Calu3 (cell line): ENCODE measurements at regions not wholly inside any gene's neighbourhood (a gene's known extent, or its start where the extent isn't known, plus 50 kb on each side); places are given as distances from the start of the nearest gene placed in this dataset.

ENCODE experiments used
- BruUV-seq: library from RNA; stranded (reverse); fragments of 400-500 nt; replicated peaks from 2 replicates; lab custom pipeline; 2021; lab: Mats Ljungman, UMichigan
- CTCF ChIA-PET: fragments of 300-600 bp; sonication (Branson Sonifier 250); formaldehyde crosslinking; loops from one replicate; lab custom pipeline; 2022; ENCODE audit warnings: antibody characterized with exemption; lab: Charles Lee
- DNase-seq: peaks from one replicate; pipeline ENCODE4 v3.0.0; 2022
- H3K27ac Mint-ChIP-seq: one replicate; pipeline ENCODE4 v1.8.0; 2022; ENCODE audit warnings: mixed read lengths; ENCODE audit not compliant: unreplicated experiment
- H3K27me3 Mint-ChIP-seq: one replicate; pipeline ENCODE4 v1.8.0; 2022; ENCODE audit warnings: mixed read lengths; ENCODE audit not compliant: unreplicated experiment
- H3K36me3 Mint-ChIP-seq: one replicate; pipeline ENCODE4 v1.8.0; 2022; ENCODE audit warnings: mild to moderate bottlenecking, moderate library complexity, mixed read lengths; ENCODE audit not compliant: insufficient read depth, unreplicated experiment
- H3K4me1 Mint-ChIP-seq: one replicate; pipeline ENCODE4 v1.8.0; 2022; ENCODE audit warnings: mild to moderate bottlenecking, low read depth, mixed read lengths; ENCODE audit not compliant: unreplicated experiment
- H3K4me3 Mint-ChIP-seq: one replicate; pipeline ENCODE4 v1.8.0; 2022; ENCODE audit warnings: mild to moderate bottlenecking, low read depth, moderate library complexity, mixed read lengths; ENCODE audit not compliant: unreplicated experiment
- H3K9me3 Mint-ChIP-seq: one replicate; pipeline ENCODE4 v1.8.0; 2022; ENCODE audit warnings: low read depth, mixed read lengths; ENCODE audit not compliant: unreplicated experiment
- CTCF ChIP-seq: fragments of 200-600 bp; IDR thresholded peaks from one replicate; pipeline ENCODE4 v1.8.0; 2022; ENCODE audit warnings: antibody characterized with exemption; ENCODE audit not compliant: unreplicated experiment
- intact Hi-C: fragments of 100-400 bp; cut with micrococcal nuclease; formaldehyde crosslinking; loops from one replicate; pipeline ENCODE4 v1.10.0; 2022; ENCODE audit not compliant: unreplicated experiment

DNA sequence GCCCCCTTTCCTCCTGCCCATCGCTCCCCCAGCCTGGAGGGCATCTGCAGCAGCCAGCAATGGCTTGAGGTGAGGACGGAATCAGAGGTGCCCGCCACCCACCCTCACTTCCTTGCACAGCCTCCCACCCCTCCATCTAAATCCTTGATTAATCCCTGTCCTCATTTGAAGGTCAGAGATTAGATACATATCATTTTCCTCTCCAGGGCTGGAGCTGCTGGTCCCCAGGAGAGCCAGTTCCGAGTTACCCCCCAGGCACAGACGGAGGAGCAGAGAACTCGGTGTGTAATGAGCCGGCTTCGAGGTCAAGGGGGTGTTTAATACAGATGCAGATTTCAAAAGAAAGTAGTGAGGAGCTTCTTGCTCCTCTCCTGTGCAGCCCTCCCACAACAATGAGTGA is 542.1 kb downstream of the MN1 start:
- Mint-ChIP-seq H3K4me3 (no peak overlapping the region), H3K4me1 (peaks cover 9% of the 10 kb centered on the region), H3K27ac (no peak overlapping the region), H3K27me3 (peaks cover 23% of the 10 kb centered on the region), H3K9me3 (peaks cover 7% of the 10 kb centered on the region), H3K36me3 (no peaks in the 10 kb centered on the region)
- DNase-seq = no peak
- no TSS peak for BruUV-seq
- intact Hi-C loops = no loop called here
- no peak for TF ChIP-seq CTCF
- CTCF ChIA-PET = no interaction called here

DNA sequence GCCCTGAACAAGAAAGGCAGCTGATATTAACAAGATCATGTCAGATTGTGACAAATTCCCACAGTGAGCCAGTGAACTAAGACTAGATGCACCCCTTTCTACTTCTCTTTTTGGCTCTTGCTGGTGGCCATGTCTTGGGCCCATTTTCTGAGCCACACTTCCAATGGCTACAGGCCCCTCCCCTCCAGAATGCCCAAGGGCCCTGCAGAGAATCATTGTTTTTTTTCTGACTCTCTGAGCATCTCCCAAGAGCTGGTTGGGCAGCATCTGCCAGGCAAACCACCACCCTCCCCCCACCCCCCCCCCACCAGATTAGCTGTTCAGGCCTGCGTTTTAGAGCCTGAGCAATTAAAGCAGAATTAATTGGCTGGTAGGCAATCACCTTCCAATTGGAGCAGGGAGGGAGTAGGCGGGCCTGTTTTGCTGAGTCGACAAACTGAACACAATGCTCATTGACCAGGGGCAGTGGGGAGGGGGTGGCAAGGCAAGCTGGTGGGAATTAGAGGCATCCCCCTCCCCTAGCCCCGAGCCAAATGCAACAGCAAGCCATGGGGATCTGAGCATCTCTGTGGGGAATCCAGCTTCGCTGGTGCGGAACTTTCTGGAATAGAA is 541.4 kb downstream of the MN1 start:
- H3K27ac Mint-ChIP-seq = no peak overlapping the region
- no peaks in the 10 kb centered on the region for H3K36me3 Mint-ChIP-seq
- H3K9me3 Mint-ChIP-seq = peaks cover 7% of the 10 kb centered on the region
- peaks cover 9% of the 10 kb centered on the region for H3K4me1 Mint-ChIP-seq
- BruUV-seq = no TSS peak
- DNase-seq = no peak
- H3K4me3 Mint-ChIP-seq = no peak overlapping the region
- H3K27me3 Mint-ChIP-seq = peaks cover 27% of the 10 kb centered on the region
- intact Hi-C loops = no loop called here
- CTCF ChIA-PET = no interaction called here
- TF ChIP-seq CTCF = no peak

DNA sequence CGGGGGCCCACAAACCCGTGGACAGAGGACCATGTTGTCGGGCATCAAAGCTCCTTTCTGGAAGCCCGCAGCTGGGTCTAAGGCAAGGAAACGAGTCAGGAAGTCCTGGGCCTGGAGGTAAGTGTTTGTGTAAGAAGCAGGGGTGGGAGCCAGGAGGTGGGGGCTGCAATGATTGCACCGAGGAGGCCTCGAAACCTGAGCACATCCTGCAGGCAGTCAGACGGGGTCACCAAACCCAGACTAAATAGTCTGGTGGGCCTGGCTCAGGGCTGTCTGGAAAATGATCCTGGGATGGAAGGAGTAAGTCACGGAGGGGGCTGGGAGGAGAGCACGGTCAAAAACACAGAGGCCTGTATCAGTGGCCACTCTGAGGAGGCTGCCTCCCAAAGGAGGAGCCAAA is 539.2 kb downstream of the MN1 start:
- Mint-ChIP-seq H3K9me3 (peaks cover 2% of the 10 kb centered on the region), H3K27ac (no peak overlapping the region), H3K36me3 (no peaks in the 10 kb centered on the region), H3K4me1 (peaks cover 9% of the 10 kb centered on the region), H3K27me3 (peaks cover 27% of the 10 kb centered on the region), H3K4me3 (no peak overlapping the region)
- BruUV-seq = no TSS peak
- intact Hi-C loops = no loop called here
- CTCF ChIA-PET = interaction anchor here (0.6 kb wide), 1 partner anchor 12 kb away, joined by 4 read pairs; no protein-coding TSS in a partner anchor
- no peak for TF ChIP-seq CTCF
- DNase-seq = no peak

DNA sequence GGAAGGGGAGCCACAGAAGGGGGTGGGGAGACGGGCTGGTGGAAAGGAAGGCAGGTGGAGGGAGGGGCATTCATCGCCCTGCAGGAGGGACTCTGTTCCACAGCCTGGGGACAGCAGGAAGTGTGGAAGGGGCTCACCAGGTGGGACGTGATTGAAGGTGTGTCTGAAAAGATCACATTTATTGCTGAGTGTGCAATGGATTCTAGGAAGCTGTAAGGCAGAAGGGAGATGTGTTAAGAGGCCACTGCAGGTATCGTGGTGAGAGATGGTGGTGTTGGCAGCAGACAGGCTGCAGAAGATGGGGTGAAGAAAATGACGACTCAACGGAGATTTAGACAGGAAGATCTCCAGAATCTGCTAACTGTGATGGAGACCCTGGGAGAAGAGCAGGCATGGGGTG is 537.4 kb downstream of the MN1 start:
- CTCF ChIA-PET = no interaction called here
- no peak for DNase-seq
- Mint-ChIP-seq H3K36me3 (no peaks in the 10 kb centered on the region), H3K27me3 (peaks cover 26% of the 10 kb centered on the region), H3K9me3 (peaks cover 2% of the 10 kb centered on the region), H3K4me1 (peaks cover 4% of the 10 kb centered on the region), H3K4me3 (no peak overlapping the region), H3K27ac (peak overlapping the region; percentile 3)
- no peak for TF ChIP-seq CTCF
- no TSS peak for BruUV-seq
- intact Hi-C loops = no loop called here
